ENCODE measurements at regions not wholly inside any gene's neighbourhood (a gene's known extent, or its start where the extent isn't known, plus 50 kb on each side); places are given as distances from the start of the nearest gene placed in this dataset.

DNA sequence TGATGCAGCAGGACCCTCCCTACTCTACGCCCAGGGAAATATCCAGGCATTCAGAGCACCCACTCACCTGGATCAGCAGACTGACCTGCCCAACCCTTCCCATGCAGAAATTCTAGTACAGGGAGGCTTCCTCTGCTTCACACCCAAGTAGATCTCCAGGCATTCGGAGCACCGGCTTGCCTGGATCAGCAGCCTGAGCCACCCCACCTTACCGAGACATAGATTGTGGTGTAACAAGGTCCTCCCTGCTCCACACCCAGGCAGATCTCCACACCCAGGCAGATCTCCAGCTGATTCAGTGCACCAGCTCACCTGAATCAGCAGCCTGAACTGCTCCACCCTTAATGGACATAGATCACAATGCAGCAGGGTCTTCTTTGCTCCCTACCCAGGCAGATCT is 215.1 kb upstream of the CPEB2 start:
- TF ChIP-seq POLR2A (IDR thresholded peaks at IDR 0.05): no peak
- TF ChIP-seq, protein P1, sequence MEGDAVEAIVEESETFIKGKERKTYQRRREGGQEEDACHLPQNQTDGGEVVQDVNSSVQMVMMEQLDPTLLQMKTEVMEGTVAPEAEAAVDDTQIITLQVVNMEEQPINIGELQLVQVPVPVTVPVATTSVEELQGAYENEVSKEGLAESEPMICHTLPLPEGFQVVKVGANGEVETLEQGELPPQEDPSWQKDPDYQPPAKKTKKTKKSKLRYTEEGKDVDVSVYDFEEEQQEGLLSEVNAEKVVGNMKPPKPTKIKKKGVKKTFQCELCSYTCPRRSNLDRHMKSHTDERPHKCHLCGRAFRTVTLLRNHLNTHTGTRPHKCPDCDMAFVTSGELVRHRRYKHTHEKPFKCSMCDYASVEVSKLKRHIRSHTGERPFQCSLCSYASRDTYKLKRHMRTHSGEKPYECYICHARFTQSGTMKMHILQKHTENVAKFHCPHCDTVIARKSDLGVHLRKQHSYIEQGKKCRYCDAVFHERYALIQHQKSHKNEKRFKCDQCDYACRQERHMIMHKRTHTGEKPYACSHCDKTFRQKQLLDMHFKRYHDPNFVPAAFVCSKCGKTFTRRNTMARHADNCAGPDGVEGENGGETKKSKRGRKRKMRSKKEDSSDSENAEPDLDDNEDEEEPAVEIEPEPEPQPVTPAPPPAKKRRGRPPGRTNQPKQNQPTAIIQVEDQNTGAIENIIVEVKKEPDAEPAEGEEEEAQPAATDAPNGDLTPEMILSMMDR (IDR thresholded peaks at IDR 0.05): no peak
- TF ChIP-seq POLR2AphosphoS5 (IDR thresholded peaks at IDR 0.05): no peak
